NK-92 treated with Interleukin-12 subunit alpha and Interleukin-12 subunit beta, amount 100 ng/mL, for 24 hours (cell line): ENCODE measurements at regions not wholly inside any gene's neighbourhood (a gene's known extent, or its start where the extent isn't known, plus 50 kb on each side); places are given as distances from the start of the nearest gene placed in this dataset.

Experiments
- DNase-seq: peaks from one replicate; lab custom pipeline; 2025; lab: John Stamatoyannopoulos, UW

- no peak for DNase-seq
These were observed 750.0 kb downstream of the EFNB2 start for GRCh38 chr13:105785436-105785835.

- DNase-seq, result no peak
These were observed 752.2 kb downstream of the EFNB2 start for GRCh38 chr13:105783261-105783660.

GRCh38 chr13:105778196-105778595, 757.3 kb downstream of the EFNB2 start:
- no peak for DNase-seq

- DNase-seq, result no peak
These were observed 760.6 kb downstream of the EFNB2 start for GRCh38 chr13:105774739-105775460.

GRCh38 chr13:105773863-105774538, 761.5 kb downstream of the EFNB2 start:
- DNase-seq, result peak; percentile 29

GRCh38 chr13:105773241-105773640, 762.2 kb downstream of the EFNB2 start:
- no peak for DNase-seq

GRCh38 chr13:105764486-105764885, 771.0 kb downstream of the EFNB2 start:
- no peak for DNase-seq

- no peak for DNase-seq
These were observed 771.6 kb downstream of the EFNB2 start for GRCh38 chr13:105763851-105764250.

GRCh38 chr13:105762096-105762495, 773.4 kb downstream of the EFNB2 start:
- no peak for DNase-seq

GRCh38 chr13:105758918-105759860, 776.3 kb downstream of the EFNB2 start:
- DNase-seq, result no peak

- DNase-seq, result no peak
These were observed 794.7 kb downstream of the EFNB2 start for GRCh38 chr13:105740739-105741138.

GRCh38 chr13:105737688-105738087, 797.8 kb downstream of the EFNB2 start:
- no peak for DNase-seq

GRCh38 chr13:105735281-105735680, 800.2 kb downstream of the EFNB2 start:
- no peak for DNase-seq

GRCh38 chr13:105732806-105733529, 802.5 kb downstream of the EFNB2 start:
- DNase-seq, result no peak

- DNase-seq, result no peak
These were observed 809.6 kb downstream of the EFNB2 start for GRCh38 chr13:105725887-105726286.

- no peak for DNase-seq
These were observed 814.4 kb downstream of the EFNB2 start for GRCh38 chr13:105721016-105721415.

- DNase-seq, result no peak
These were observed 815.6 kb downstream of the EFNB2 start for GRCh38 chr13:105719859-105720258.

- no peak for DNase-seq
These were observed 826.3 kb downstream of the EFNB2 start for GRCh38 chr13:105709181-105709580.

- DNase-seq, result no peak
These were observed 831.6 kb downstream of the EFNB2 start for GRCh38 chr13:105703843-105704242.

- DNase-seq, result no peak
These were observed 833.0 kb downstream of the EFNB2 start for GRCh38 chr13:105702441-105702840.

- DNase-seq, result no peak
These were observed 842.7 kb downstream of the EFNB2 start for GRCh38 chr13:105692769-105693168.

- DNase-seq, result no peak
These were observed 851.2 kb downstream of the EFNB2 start for GRCh38 chr13:105684216-105684615.
